ENCODE measurements at regions not wholly inside any gene's neighbourhood (a gene's known extent, or its start where the extent isn't known, plus 50 kb on each side); places are given as distances from the start of the nearest gene placed in this dataset.

DNA sequence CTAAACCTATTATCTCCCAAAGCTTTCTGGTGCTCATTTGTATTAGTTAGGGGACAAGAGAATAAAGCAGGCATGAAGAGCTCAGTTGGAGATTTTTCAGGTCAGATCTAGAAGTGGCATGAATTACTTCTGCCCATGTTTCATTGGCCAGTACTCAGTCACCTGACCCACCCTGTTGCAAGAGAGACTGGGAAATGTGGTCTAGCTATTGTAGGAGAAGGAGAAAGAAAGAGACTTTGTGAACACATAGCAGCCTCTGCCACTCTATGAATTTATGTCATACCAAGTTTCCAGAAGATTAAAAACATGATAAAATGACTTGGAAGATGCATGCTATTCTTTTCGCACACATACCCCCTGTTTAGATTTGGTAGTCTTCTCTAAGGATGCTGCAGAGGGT is 302.3 kb upstream of the RUNX1 start:
- no peaks in the 10 kb centered on the region for H3K36me3 ChIP-seq (ENCODE audit: insufficient read depth, low read length)
- no peak overlapping the region for H3K27ac ChIP-seq (ENCODE audit: low read depth, low read length)
- H3K4me3 ChIP-seq (ENCODE audit: low read depth, low read length), result no peak overlapping the region
- H3K4me1 ChIP-seq (ENCODE audit: control insufficient read depth, insufficient read depth, low read length, unreplicated experiment), result peaks cover 10% of the 10 kb centered on the region
- H3K27me3 ChIP-seq (ENCODE audit: insufficient read depth, low read length), result no peaks in the 10 kb centered on the region
- H2AFZ ChIP-seq (ENCODE audit: low read length, unreplicated experiment), result no peak overlapping the region
- H3K79me2 ChIP-seq (ENCODE audit: control insufficient read depth, insufficient read depth, low read length, unreplicated experiment), result no peaks in the 10 kb centered on the region

DNA sequence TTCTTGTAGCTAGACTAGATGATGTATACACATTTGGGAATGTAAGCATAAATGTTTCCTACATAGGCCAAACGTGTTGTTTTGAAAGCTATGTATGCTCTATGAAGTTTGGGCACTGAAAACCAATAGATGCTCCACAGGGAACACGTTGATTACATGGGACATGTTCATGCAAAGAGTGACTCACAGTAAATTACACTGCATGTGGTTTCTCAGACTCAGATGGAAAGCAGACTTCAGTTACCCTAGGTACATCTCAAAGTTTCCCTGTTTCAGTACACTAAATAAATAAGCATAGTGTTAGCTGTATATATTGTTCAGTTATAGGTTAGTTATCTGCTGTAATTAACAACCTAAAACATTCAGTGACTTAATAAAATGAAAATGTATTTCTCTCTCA is 301.9 kb upstream of the RUNX1 start:
- Histone ChIP-seq H3K27me3 (ENCODE audit: insufficient read depth, low read length) (no peaks in the 10 kb centered on the region), H3K27ac (ENCODE audit: low read depth, low read length) (no peak overlapping the region), H3K36me3 (ENCODE audit: insufficient read depth, low read length) (no peaks in the 10 kb centered on the region), H3K79me2 (ENCODE audit: control insufficient read depth, insufficient read depth, low read length, unreplicated experiment) (no peaks in the 10 kb centered on the region), H3K4me1 (ENCODE audit: control insufficient read depth, insufficient read depth, low read length, unreplicated experiment) (peaks cover 10% of the 10 kb centered on the region), H2AFZ (ENCODE audit: low read length, unreplicated experiment) (no peak overlapping the region), H3K4me3 (ENCODE audit: low read depth, low read length) (no peak overlapping the region)

DNA sequence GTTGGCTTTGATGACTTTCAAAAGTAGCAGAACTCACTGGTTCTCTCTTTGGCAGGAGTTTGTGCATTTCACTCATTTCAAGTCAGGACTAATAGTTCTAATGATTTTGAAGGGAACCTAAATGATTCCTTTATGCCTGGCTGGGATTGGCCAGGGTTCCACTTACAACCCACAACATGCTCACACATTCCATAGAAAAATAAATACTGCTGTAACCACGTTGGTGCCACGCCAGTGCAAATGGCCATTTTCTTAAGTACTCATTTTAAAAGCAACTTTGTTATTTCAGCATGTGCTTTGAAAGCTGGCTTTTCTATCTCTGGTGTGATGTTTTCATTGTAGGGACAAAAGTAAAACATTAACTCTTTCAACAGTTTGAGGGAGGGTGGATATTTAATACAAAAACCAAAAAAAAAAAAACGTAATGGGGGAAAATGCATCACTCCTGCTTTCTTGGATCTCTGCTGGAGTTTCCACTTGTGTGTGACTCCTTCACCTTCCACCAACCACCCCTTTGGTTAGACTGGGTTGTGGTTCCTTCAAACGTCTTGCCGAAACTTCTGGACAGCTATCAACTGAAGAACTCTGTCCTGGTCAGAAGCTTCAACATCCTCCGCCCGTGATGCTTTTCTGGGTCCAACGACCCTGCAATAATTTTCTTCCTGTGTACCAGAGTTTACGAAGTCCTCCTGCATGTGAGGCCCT is 300.4 kb upstream of the RUNX1 start:
- Histone ChIP-seq H3K27me3 (ENCODE audit: insufficient read depth, low read length) (no peaks in the 10 kb centered on the region), H3K4me3 (ENCODE audit: low read depth, low read length) (no peak overlapping the region), H3K27ac (ENCODE audit: low read depth, low read length) (no peak overlapping the region), H2AFZ (ENCODE audit: low read length, unreplicated experiment) (no peak overlapping the region), H3K79me2 (ENCODE audit: control insufficient read depth, insufficient read depth, low read length, unreplicated experiment) (no peaks in the 10 kb centered on the region), H3K4me1 (ENCODE audit: control insufficient read depth, insufficient read depth, low read length, unreplicated experiment) (peaks cover 10% of the 10 kb centered on the region), H3K36me3 (ENCODE audit: insufficient read depth, low read length) (no peaks in the 10 kb centered on the region)

DNA sequence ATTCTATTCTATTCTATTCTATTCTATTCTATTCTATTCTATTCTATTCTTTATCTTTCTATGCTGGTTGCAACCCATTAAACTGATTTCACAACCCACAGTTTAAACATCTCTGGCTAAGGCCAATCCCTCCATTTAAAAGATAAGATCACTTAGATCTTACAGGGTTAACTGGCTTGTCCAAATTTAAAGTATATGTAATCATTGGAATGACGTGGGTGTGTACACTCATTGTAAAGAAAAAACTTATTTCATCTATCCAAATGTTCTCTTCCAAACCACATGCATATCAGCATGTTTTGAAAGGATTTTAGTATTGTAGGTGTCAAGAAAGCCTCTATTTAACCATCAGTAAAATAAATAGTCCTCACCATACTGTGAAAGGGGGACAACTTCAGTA is 299.6 kb upstream of the RUNX1 start:
- Histone ChIP-seq H3K4me1 (ENCODE audit: control insufficient read depth, insufficient read depth, low read length, unreplicated experiment) (peaks cover 10% of the 10 kb centered on the region), H3K4me3 (ENCODE audit: low read depth, low read length) (no peak overlapping the region), H3K27me3 (ENCODE audit: insufficient read depth, low read length) (no peaks in the 10 kb centered on the region), H3K79me2 (ENCODE audit: control insufficient read depth, insufficient read depth, low read length, unreplicated experiment) (no peaks in the 10 kb centered on the region), H3K36me3 (ENCODE audit: insufficient read depth, low read length) (no peaks in the 10 kb centered on the region), H3K27ac (ENCODE audit: low read depth, low read length) (no peak overlapping the region), H2AFZ (ENCODE audit: low read length, unreplicated experiment) (no peak overlapping the region)

DNA sequence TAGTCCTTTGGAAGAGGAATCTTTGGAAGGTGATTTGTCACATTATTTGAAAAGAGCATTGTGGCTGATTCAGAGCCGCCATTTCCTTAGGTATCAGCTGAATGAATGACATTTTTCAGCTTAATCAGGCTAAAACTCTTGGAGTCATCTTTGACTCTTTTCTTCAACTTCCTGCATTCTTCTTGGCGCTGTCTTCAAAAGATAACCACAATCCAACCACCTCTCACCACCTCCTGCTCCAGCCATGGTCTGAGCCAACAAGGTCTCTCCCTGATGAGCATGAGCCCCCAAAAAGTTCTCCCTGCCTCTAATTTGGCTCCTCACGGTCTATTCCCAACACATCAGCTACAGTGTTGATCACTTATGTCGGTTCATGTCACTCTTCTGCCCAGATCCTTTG is 297.6 kb upstream of the RUNX1 start:
- peaks cover under 1% of the 10 kb centered on the region for H3K4me1 ChIP-seq (ENCODE audit: control insufficient read depth, insufficient read depth, low read length, unreplicated experiment)
- no peak overlapping the region for H3K27ac ChIP-seq (ENCODE audit: low read depth, low read length)
- no peaks in the 10 kb centered on the region for H3K27me3 ChIP-seq (ENCODE audit: insufficient read depth, low read length)
- H3K79me2 ChIP-seq (ENCODE audit: control insufficient read depth, insufficient read depth, low read length, unreplicated experiment), result no peaks in the 10 kb centered on the region
- H3K4me3 ChIP-seq (ENCODE audit: low read depth, low read length), result no peak overlapping the region
- no peak overlapping the region for H2AFZ ChIP-seq (ENCODE audit: low read length, unreplicated experiment)
- no peaks in the 10 kb centered on the region for H3K36me3 ChIP-seq (ENCODE audit: insufficient read depth, low read length)

DNA sequence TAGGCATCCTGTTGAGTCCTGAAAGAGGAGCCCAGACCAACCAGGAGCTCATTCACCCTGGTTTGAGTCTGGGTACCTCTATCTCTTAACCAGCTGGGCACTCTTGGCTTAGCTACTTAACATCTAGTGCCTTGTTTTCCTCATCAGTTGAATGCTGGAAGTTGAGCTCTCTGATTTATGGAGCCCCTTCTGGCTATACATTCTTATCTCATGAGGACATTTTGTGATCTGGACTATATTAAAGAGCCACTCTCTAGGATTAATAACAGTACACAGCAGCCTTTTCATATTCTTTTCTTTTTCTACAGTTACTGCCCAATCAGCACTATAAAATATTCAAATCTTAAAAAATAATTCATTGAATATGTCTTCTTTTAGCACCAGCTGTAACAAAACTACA is 296.9 kb upstream of the RUNX1 start:
- no peaks in the 10 kb centered on the region for H3K36me3 ChIP-seq (ENCODE audit: insufficient read depth, low read length)

DNA sequence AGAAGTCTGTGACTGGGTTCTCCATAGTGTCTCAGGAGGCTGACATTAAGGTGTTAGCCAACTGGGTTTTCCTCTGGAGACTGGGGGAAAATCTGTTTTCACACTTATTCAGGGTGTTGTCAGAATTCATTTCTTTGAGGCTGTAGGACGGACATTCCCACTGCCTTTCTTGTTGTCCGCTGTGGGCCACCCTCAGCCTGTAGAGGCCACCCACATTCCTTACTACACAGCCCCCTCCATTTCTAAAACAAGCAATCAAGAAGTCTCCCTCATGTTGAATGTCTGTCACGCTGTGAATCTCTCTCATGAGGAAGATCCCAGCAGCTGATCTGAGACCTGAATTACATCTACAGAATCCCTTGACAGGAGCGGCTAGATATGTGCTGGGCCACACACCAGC is 295.5 kb upstream of the RUNX1 start:
- Histone ChIP-seq H3K27me3 (ENCODE audit: insufficient read depth, low read length) (no peaks in the 10 kb centered on the region), H3K36me3 (ENCODE audit: insufficient read depth, low read length) (no peaks in the 10 kb centered on the region), H3K4me1 (ENCODE audit: control insufficient read depth, insufficient read depth, low read length, unreplicated experiment) (no peaks in the 10 kb centered on the region), H2AFZ (ENCODE audit: low read length, unreplicated experiment) (no peak overlapping the region), H3K4me3 (ENCODE audit: low read depth, low read length) (no peak overlapping the region), H3K27ac (ENCODE audit: low read depth, low read length) (no peak overlapping the region), H3K79me2 (ENCODE audit: control insufficient read depth, insufficient read depth, low read length, unreplicated experiment) (no peaks in the 10 kb centered on the region)

More for the DNA sequence above, 296.9 kb upstream of the RUNX1 start:
- no peaks in the 10 kb centered on the region for H3K4me1 ChIP-seq (ENCODE audit: control insufficient read depth, insufficient read depth, low read length, unreplicated experiment)
- no peaks in the 10 kb centered on the region for H3K79me2 ChIP-seq (ENCODE audit: control insufficient read depth, insufficient read depth, low read length, unreplicated experiment)
- H3K27ac ChIP-seq (ENCODE audit: low read depth, low read length), result no peak overlapping the region
- H2AFZ ChIP-seq (ENCODE audit: low read length, unreplicated experiment), result no peak overlapping the region
- H3K4me3 ChIP-seq (ENCODE audit: low read depth, low read length), result no peak overlapping the region
- H3K27me3 ChIP-seq (ENCODE audit: insufficient read depth, low read length), result no peaks in the 10 kb centered on the region

DNA sequence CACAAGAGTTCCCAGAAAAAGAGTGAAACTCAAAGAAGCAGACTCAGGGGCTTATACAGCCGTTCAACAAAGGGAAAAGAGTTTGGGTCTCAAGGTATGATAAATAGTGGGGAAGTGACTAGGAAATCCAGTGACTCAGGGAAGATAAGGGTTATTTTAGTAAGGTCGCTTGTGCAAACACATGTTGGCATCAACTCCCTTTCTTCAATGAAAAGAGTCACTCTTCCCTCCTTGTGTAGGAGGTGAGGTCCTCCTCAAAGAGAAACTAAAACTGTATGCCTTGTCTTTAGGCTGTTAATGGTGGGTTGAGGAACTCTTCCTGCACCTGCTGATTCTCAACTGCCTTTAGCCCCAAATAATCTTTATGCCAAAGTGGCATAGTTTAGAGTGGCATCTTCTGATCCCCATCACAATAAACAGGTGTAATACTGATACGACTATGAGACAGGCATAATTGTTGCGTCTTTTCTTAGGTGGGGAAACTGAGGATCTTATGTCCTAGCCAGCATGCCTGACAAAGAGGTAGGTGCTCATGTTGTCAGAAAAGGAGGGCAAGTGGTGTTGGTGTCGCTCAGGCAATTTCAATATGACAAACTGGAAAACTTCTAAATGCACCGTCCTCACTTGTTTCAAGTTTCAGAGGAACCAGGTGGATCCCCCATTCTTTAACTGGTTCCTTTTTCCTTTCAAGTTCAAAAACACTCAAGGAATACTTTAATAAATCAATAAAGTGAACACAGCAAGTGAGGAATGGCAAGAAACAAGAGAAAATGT is 294.1 kb upstream of the RUNX1 start:
- H3K79me2 ChIP-seq (ENCODE audit: control insufficient read depth, insufficient read depth, low read length, unreplicated experiment), result no peaks in the 10 kb centered on the region
- no peak overlapping the region for H2AFZ ChIP-seq (ENCODE audit: low read length, unreplicated experiment)
- H3K4me3 ChIP-seq (ENCODE audit: low read depth, low read length), result no peak overlapping the region
- no peaks in the 10 kb centered on the region for H3K27me3 ChIP-seq (ENCODE audit: insufficient read depth, low read length)
- H3K4me1 ChIP-seq (ENCODE audit: control insufficient read depth, insufficient read depth, low read length, unreplicated experiment), result no peaks in the 10 kb centered on the region
- no peak overlapping the region for H3K27ac ChIP-seq (ENCODE audit: low read depth, low read length)
- no peaks in the 10 kb centered on the region for H3K36me3 ChIP-seq (ENCODE audit: insufficient read depth, low read length)

DNA sequence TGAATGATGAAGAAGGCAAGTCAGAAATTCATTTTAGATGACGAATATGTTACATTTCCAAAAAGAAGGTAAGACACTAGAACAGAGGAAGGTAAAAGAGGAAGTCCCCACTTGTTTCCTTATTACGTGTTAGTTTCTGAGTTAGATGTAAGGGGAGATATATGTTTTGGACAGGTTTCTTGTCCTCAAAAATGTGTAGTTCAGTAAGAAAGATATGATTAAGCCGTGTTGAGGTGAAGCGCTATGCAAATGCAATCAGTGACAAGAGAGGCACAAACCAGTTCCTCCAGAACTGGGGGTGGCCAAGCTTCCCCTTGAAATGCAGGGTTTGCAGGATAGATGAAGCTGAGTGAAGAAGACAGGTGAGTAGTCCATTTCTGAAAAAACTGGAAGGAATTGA is 293.3 kb upstream of the RUNX1 start:
- Histone ChIP-seq H3K4me1 (ENCODE audit: control insufficient read depth, insufficient read depth, low read length, unreplicated experiment) (no peaks in the 10 kb centered on the region), H2AFZ (ENCODE audit: low read length, unreplicated experiment) (no peak overlapping the region), H3K27ac (ENCODE audit: low read depth, low read length) (no peak overlapping the region)

DNA sequence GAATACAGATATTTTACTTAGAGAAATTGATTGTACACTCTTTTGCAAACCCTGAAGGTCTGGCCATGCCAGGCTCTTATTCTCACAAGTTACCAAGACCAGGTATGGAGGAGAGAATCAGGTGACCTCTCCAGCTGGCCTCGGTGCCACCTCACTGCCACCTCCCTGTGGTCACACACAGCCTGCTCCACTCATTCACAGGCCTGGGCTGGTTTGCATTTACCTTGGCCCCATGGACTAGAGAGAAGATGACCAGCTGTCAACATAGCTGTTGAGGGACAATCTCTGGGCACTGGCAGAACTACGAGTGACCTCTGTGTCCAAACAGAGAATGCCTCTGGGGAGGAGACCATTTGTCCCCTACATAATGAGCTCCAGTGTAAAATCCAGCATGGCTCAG is 291.2 kb upstream of the RUNX1 start:
- Histone ChIP-seq H3K27ac (ENCODE audit: low read depth, low read length) (no peak overlapping the region), H3K4me1 (ENCODE audit: control insufficient read depth, insufficient read depth, low read length, unreplicated experiment) (no peaks in the 10 kb centered on the region), H3K27me3 (ENCODE audit: insufficient read depth, low read length) (no peaks in the 10 kb centered on the region), H3K4me3 (ENCODE audit: low read depth, low read length) (no peak overlapping the region), H3K36me3 (ENCODE audit: insufficient read depth, low read length) (no peaks in the 10 kb centered on the region), H3K79me2 (ENCODE audit: control insufficient read depth, insufficient read depth, low read length, unreplicated experiment) (no peaks in the 10 kb centered on the region), H2AFZ (ENCODE audit: low read length, unreplicated experiment) (no peak overlapping the region)

More for the DNA sequence above, 293.3 kb upstream of the RUNX1 start:
- H3K36me3 ChIP-seq (ENCODE audit: insufficient read depth, low read length), result no peaks in the 10 kb centered on the region
- no peaks in the 10 kb centered on the region for H3K79me2 ChIP-seq (ENCODE audit: control insufficient read depth, insufficient read depth, low read length, unreplicated experiment)
- no peaks in the 10 kb centered on the region for H3K27me3 ChIP-seq (ENCODE audit: insufficient read depth, low read length)
- H3K4me3 ChIP-seq (ENCODE audit: low read depth, low read length), result no peak overlapping the region

All from ACC112 (cell line).